MM.1S (cell line): ENCODE measurements at regions not wholly inside any gene's neighbourhood (a gene's known extent, or its start where the extent isn't known, plus 50 kb on each side); places are given as distances from the start of the nearest gene placed in this dataset.

ENCODE experiments used
- DNase-seq: peaks from one replicate; pipeline ENCODE4 v3.0.0-alpha.2; 2015
- H2AFZ ChIP-seq: fragments of 300-600 bp; sonication (generic); 2 replicates; pipeline ENCODE4 v1.6.0; 2016; ENCODE audit warnings: antibody characterized with exemption, low read length
- H3F3A ChIP-seq: fragments of 300-600 bp; sonication (generic); 2 replicates; pipeline ENCODE4 v1.6.1; 2016; ENCODE audit warnings: mild to moderate bottlenecking, antibody characterized with exemption, low read length, moderate library complexity, mixed read lengths; ENCODE audit not compliant: insufficient read depth
- H3K27ac ChIP-seq: fragments of 300-600 bp; sonication (generic); 2 replicates; pipeline ENCODE4 v1.5.1; 2016; ENCODE audit warnings: mild to moderate bottlenecking, low read length
- H3K27me3 ChIP-seq: fragments of 300-600 bp; sonication (generic); replicated peaks from 2 replicates; pipeline ENCODE4 v1.6.0; 2016; ENCODE audit warnings: low read length; ENCODE audit not compliant: insufficient read depth
- H3K36me3 ChIP-seq: fragments of 300-600 bp; sonication (generic); replicated peaks from 2 replicates; pipeline ENCODE4 v1.6.1; 2016; ENCODE audit warnings: mild to moderate bottlenecking, low read length, mixed read lengths; ENCODE audit not compliant: insufficient read depth
- H3K4me1 ChIP-seq: fragments of 300-600 bp; sonication (generic); 2 replicates; pipeline ENCODE4 v1.6.1; 2016; ENCODE audit warnings: low read length, mixed read lengths
- H3K4me2 ChIP-seq: fragments of 300-600 bp; sonication (generic); 2 replicates; pipeline ENCODE4 v1.6.0; 2016; ENCODE audit warnings: low read depth, low read length
- H3K4me3 ChIP-seq: fragments of 300-600 bp; sonication (generic); 2 replicates; pipeline ENCODE4 v1.5.1; 2016; ENCODE audit warnings: low read length, mixed read lengths
- H3K79me2 ChIP-seq: fragments of 300-600 bp; sonication (generic); 2 replicates; pipeline ENCODE4 v1.6.1; 2016; ENCODE audit warnings: mixed run types, low read length, mixed read lengths
- H3K9ac ChIP-seq: fragments of 300-600 bp; sonication (generic); 2 replicates; pipeline ENCODE4 v1.6.1; 2016; ENCODE audit warnings: low read length, mixed read lengths
- H3K9me2 ChIP-seq: fragments of 300-600 bp; sonication (generic); replicated peaks from 2 replicates; pipeline ENCODE4 v1.6.1; 2016; ENCODE audit warnings: mild to moderate bottlenecking, low read length, mixed read lengths; ENCODE audit not compliant: insufficient read depth
- H3K9me3 ChIP-seq: fragments of 300-600 bp; sonication (generic); replicated peaks from 2 replicates; pipeline ENCODE4 v1.6.1; 2016; ENCODE audit warnings: mild to moderate bottlenecking, low read length, mixed read lengths; ENCODE audit not compliant: insufficient read depth
- H4K20me1 ChIP-seq: fragments of 300-600 bp; sonication (generic); 2 replicates; pipeline ENCODE4 v1.6.1; 2016; ENCODE audit warnings: mild to moderate bottlenecking, low read length, moderate library complexity, mixed read lengths; ENCODE audit not compliant: insufficient read depth
- CTCF ChIP-seq: fragments of 300-600 bp; sonication (generic); IDR thresholded peaks from 2 replicates; pipeline ENCODE4 v1.5.1; 2016; ENCODE audit warnings: antibody characterized with exemption, low read length, mixed read lengths
- EZH2 ChIP-seq: fragments of 300-600 bp; sonication (generic); optimal IDR thresholded peaks from 2 replicates; pipeline ENCODE3; 2017; ENCODE audit warnings: low read depth, mild to moderate bottlenecking, antibody characterized with exemption, low read length, mixed read lengths
- EZH2phosphoT487 ChIP-seq: fragments of 300-600 bp; sonication (generic); IDR thresholded peaks from 2 replicates; pipeline ENCODE4 v1.6.1; 2018; ENCODE audit warnings: antibody characterized with exemption, low read length

- Histone ChIP-seq H3K4me3 (no peak overlapping the region), H3K9ac (no peak overlapping the region), H2AFZ (no peak overlapping the region), H3K27me3 (no peaks in the 10 kb centered on the region), H3K9me3 (no peaks in the 10 kb centered on the region), H3K4me1 (peaks cover 7% of the 10 kb centered on the region), H3K9me2 (no peaks in the 10 kb centered on the region), H3K36me3 (no peaks in the 10 kb centered on the region), H3K27ac (no peak overlapping the region), H3F3A (no peaks in the 10 kb centered on the region), H3K4me2 (no peak overlapping the region), H3K79me2 (no peaks in the 10 kb centered on the region), H4K20me1 (no peaks in the 10 kb centered on the region)
- no peak for DNase-seq
- TF ChIP-seq EZH2 (no peak), CTCF (no peak), EZH2phosphoT487 (no peak)
Observed at GRCh38 chr6:56891754-56892153, 63.2 kb upstream of the BEND6 start.

- 0 out of 2 replicates have a peak overlapping the region, but pooled peaks have one; percentile 13 for H3K4me2 ChIP-seq
- peaks cover 7% of the 10 kb centered on the region for H3K4me1 ChIP-seq
- H3F3A ChIP-seq = no peaks in the 10 kb centered on the region
- H2AFZ ChIP-seq = no peak overlapping the region
- H3K36me3 ChIP-seq = no peaks in the 10 kb centered on the region
- no peaks in the 10 kb centered on the region for H3K9me2 ChIP-seq
- H4K20me1 ChIP-seq = no peaks in the 10 kb centered on the region
- no peaks in the 10 kb centered on the region for H3K27me3 ChIP-seq
- H3K27ac ChIP-seq = no peak overlapping the region
- H3K79me2 ChIP-seq = no peaks in the 10 kb centered on the region
- DNase-seq = peak; percentile 56
- H3K9me3 ChIP-seq = no peaks in the 10 kb centered on the region
- H3K4me3 ChIP-seq = no peak overlapping the region
- TF ChIP-seq EZH2phosphoT487 = no peak
- no peak for TF ChIP-seq CTCF
- TF ChIP-seq EZH2 = no peak
- H3K9ac ChIP-seq = no peak overlapping the region
Observed at GRCh38 chr6:56890683-56891429, 64.1 kb upstream of the BEND6 start.

GRCh38 chr6:56890066-56890465 lies 64.8 kb upstream of the BEND6 start:
- H4K20me1 ChIP-seq = no peaks in the 10 kb centered on the region
- H3K27ac ChIP-seq = no peak overlapping the region
- H3K4me2 ChIP-seq = no peak overlapping the region
- DNase-seq = no peak
- no peaks in the 10 kb centered on the region for H3K9me2 ChIP-seq
- H3K4me3 ChIP-seq = no peak overlapping the region
- no peak overlapping the region for H3K9ac ChIP-seq
- no peaks in the 10 kb centered on the region for H3K27me3 ChIP-seq
- H3F3A ChIP-seq = no peaks in the 10 kb centered on the region
- H3K4me1 ChIP-seq = peaks cover 7% of the 10 kb centered on the region
- H3K79me2 ChIP-seq = no peaks in the 10 kb centered on the region
- no peak for TF ChIP-seq CTCF
- TF ChIP-seq EZH2phosphoT487 = no peak
- TF ChIP-seq EZH2 = no peak
- no peaks in the 10 kb centered on the region for H3K36me3 ChIP-seq
- no peaks in the 10 kb centered on the region for H3K9me3 ChIP-seq
- H2AFZ ChIP-seq = no peak overlapping the region
